ENCODE measurements at regions not wholly inside any gene's neighbourhood (a gene's known extent, or its start where the extent isn't known, plus 50 kb on each side); places are given as distances from the start of the nearest gene placed in this dataset.

- peaks cover 8% of the 10 kb centered on the region for H3K27me3 ChIP-seq (ENCODE audit: control insufficient read depth, insufficient read depth, low read length)
- H3K4me2 ChIP-seq (ENCODE audit: low read length): no peak overlapping the region
- no peak overlapping the region for H3K4me3 ChIP-seq (ENCODE audit: low read depth, low read length)
These were observed 207.2 kb upstream of the ZNF184 start for GRCh38 chr6:27679964-27680694.

DNA sequence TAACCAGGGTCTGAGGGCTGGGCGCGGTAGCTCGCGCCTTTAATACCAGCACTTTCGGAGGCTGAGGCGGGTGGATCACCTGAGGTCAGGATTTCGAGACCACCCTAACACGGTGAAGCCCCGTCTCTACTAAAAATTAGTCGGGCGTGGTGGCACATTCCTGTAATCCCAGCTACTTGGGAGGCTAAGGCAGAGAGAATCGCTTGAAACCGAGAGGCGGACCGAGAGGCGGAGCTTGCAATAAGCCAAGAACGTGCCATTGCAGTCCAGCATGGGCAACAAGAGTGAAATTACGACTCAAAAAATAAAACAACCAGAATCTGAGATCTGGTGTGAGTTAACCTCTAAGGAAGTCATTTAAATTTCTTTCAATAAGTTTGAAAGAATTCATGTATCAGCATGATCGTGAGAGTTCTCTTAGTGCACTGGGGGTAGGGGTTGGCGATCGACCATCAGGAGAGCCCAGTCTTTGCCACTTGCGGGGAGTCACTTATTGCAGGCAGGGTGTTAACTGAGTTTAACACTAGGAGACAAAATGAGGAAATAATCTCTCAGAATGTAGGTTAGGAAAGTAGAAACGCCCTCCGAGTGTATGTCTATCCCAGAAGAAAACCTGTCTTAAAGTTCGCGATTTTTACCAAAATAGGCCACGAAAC lies 206.5 kb upstream of the ZNF184 start:
- Histone ChIP-seq H3K36me3 (ENCODE audit: control insufficient read depth, insufficient read depth, low read length) (no peaks in the 10 kb centered on the region), H3K4me1 (no peaks in the 10 kb centered on the region), H2AFZ (no peak overlapping the region), H3K4me3 (ENCODE audit: low read depth, low read length) (no peak overlapping the region), H3K79me2 (no peaks in the 10 kb centered on the region), H3K27ac (no peak overlapping the region), H3K27me3 (ENCODE audit: control insufficient read depth, insufficient read depth, low read length) (peaks cover 8% of the 10 kb centered on the region), H3K9me3 (ENCODE audit: control insufficient read depth, low read length) (no peaks in the 10 kb centered on the region), H3K9ac (no peak overlapping the region), H3K4me2 (ENCODE audit: low read length) (no peak overlapping the region)
- TF ChIP-seq CTCF (IDR thresholded peaks at IDR 0.05): no peak

More at GRCh38 chr6:27679964-27680694, 207.2 kb upstream of the ZNF184 start:
- Histone ChIP-seq H3K9me3 (ENCODE audit: control insufficient read depth, low read length) (no peaks in the 10 kb centered on the region), H3K36me3 (ENCODE audit: control insufficient read depth, insufficient read depth, low read length) (no peaks in the 10 kb centered on the region), H3K79me2 (no peaks in the 10 kb centered on the region), H2AFZ (no peak overlapping the region), H3K27ac (no peak overlapping the region), H3K9ac (no peak overlapping the region), H3K4me1 (no peaks in the 10 kb centered on the region)
- TF ChIP-seq CTCF (IDR thresholded peaks at IDR 0.05): no peak

DNA sequence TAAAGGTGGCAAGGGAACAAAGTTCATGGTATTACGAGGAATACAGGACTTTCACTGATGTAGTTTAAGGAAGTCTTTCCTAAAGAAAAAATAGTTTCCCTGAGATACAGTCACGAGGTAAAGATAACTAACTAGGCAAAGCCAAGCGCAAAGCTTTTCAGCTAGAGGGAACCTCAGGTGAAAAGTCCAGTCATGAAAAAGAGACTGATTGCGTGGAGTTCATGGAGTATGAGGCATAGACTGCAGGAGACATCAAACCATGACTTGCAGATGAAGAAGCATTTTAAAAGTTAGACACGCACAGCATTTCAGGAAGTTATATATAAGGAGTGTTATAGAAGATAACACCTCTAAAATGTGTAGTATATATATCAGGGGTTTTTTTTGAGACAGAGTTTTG lies 205.6 kb upstream of the ZNF184 start:
- no peak overlapping the region for H2AFZ ChIP-seq
- H3K4me1 ChIP-seq: no peaks in the 10 kb centered on the region
- no peaks in the 10 kb centered on the region for H3K9me3 ChIP-seq (ENCODE audit: control insufficient read depth, low read length)
- no peaks in the 10 kb centered on the region for H3K79me2 ChIP-seq
- H3K36me3 ChIP-seq (ENCODE audit: control insufficient read depth, insufficient read depth, low read length): no peaks in the 10 kb centered on the region
- no peak overlapping the region for H3K27ac ChIP-seq
- TF ChIP-seq CTCF (IDR thresholded peaks at IDR 0.05): no peak
- H3K9ac ChIP-seq: no peak overlapping the region
- no peak overlapping the region for H3K4me2 ChIP-seq (ENCODE audit: low read length)
- no peak overlapping the region for H3K4me3 ChIP-seq (ENCODE audit: low read depth, low read length)
- peaks cover 8% of the 10 kb centered on the region for H3K27me3 ChIP-seq (ENCODE audit: control insufficient read depth, insufficient read depth, low read length)

GRCh38 chr6:27674882-27675281 lies 202.0 kb upstream of the ZNF184 start:
- TF ChIP-seq CTCF (IDR thresholded peaks at IDR 0.05): no peak
- Histone ChIP-seq H3K36me3 (ENCODE audit: control insufficient read depth, insufficient read depth, low read length) (no peaks in the 10 kb centered on the region), H3K9me3 (ENCODE audit: control insufficient read depth, low read length) (no peaks in the 10 kb centered on the region), H3K9ac (no peak overlapping the region), H3K79me2 (no peaks in the 10 kb centered on the region), H3K4me3 (ENCODE audit: low read depth, low read length) (no peak overlapping the region), H3K27me3 (ENCODE audit: control insufficient read depth, insufficient read depth, low read length) (peaks cover 8% of the 10 kb centered on the region), H3K4me1 (no peaks in the 10 kb centered on the region), H2AFZ (no peak overlapping the region), H3K27ac (no peak overlapping the region), H3K4me2 (ENCODE audit: low read length) (no peak overlapping the region)
